HG02571 (cell line): ENCODE measurements at regions not wholly inside any gene's neighbourhood (a gene's known extent, or its start where the extent isn't known, plus 50 kb on each side); places are given as distances from the start of the nearest gene placed in this dataset.
"Not testable (repeated sequence)": the region's sequence is repeated elsewhere in the genome, so short reads cannot be mapped to it uniquely, and the experiment has no call there.

Source experiments
- ATAC-seq: cut with Tn5 transposase; IDR thresholded peaks from one replicate; pipeline ENCODE4 v1.9.1; 2021; ENCODE audit warnings: mild to moderate bottlenecking, moderate library complexity; ENCODE audit not compliant: unreplicated experiment

DNA sequence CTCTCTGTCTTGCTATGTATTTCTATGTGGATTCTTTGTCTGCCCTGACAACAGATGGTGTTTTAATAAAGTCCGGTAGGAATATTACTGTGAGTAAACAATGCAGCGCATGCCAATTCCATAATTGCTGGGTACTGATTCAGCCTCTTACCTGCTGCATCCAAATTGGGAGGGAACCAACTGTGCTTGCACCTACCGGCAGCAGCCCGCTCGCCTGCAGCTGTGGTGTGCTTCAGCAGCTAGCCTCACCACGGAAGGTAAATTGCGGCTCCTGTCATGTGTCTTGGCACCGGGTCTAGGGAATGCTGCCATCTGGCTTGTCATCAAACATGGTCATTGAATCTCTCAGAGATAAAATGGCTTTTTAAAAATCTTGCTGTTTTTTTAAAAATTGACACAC lies 704.8 kb upstream of the SLC35B3 start:
- no peak for ATAC-seq

DNA sequence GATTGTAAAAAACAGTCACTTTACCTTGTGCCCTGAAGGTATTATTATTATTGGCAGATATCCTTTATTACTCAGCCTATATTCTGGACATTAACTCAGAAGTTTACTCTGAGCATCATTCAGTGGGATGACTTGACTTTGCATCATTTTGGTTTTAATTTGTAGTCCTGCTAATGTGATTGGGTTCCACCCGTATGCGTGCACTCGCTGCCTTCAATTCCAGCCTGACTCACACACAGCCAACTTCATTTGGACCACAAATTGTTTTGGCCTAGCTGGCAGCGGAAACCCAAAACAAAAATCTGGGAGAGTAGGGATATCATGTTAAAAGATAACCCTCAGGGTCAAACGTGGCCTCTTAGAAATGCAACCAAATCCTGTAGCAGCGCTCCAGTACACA lies 704.4 kb upstream of the SLC35B3 start:
- no peak for ATAC-seq

DNA sequence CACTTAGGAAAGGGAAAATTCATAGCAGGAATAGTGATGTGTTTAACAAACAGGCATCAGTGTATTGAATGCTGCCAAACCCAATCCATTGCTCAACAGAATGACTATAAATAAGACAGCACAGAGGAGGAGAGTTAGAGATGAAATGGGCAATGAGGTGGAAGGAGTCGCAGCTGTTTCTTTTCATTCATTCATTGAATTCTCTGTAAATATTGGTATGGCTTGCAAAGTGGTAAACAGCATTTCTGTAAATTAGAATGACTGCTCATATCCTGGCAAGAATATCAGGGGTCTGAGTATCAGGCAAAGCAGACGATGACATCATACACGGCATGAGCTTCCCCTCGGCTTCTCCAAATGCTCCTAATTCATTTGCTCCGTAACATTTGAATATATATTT lies 703.6 kb upstream of the SLC35B3 start:
- ATAC-seq, result no peak

DNA sequence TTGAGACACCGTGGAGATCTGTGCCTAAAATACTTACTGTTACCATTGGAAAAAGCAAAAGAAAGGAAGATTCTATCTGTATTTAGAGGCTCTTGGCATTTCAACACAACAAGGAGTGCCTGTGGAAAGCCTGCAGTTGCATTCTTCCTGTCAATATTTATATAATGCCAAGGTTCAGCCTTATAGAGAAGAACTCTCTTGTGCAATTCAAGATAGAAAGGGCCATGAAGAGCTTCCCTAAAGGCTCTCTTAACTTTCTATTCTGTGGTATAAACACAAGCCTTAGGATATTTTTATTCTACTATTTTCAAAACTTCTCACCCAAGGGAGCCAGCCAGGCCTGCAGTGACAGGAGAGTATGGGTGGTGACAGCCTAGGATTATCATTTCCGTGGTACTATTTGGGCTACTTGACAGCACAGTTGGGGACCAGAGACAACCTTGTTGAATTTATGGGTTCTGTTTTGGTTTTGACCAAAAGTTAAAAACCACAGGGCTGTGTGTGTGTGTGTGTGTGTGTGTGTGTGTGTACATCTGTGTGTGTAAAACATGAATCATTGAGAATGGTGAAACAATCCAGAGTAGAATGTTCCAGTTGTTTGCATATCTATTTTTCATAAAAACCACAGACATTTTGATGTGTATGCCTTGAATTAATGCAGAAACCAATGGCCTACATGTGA lies 700.9 kb upstream of the SLC35B3 start:
- no peak for ATAC-seq

DNA sequence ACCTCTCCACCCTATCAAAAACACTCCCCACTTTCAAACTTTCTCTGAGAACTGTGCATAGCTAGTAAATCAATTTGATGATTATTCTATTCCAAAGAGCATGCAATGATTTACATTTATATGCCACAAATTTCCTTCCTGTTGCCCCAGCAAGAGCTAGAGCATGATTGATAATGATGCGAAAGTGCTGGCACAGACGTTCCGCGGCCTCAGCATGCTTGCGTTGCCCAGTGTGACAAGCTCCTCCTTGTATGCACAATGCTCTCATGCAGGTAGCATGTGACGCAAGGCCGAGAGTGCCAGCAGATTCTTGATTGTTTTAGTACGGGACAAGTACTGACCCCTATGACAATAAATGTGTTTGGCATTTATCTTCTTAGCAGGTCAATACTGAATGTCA lies 696.3 kb upstream of the SLC35B3 start:
- no peak for ATAC-seq

DNA sequence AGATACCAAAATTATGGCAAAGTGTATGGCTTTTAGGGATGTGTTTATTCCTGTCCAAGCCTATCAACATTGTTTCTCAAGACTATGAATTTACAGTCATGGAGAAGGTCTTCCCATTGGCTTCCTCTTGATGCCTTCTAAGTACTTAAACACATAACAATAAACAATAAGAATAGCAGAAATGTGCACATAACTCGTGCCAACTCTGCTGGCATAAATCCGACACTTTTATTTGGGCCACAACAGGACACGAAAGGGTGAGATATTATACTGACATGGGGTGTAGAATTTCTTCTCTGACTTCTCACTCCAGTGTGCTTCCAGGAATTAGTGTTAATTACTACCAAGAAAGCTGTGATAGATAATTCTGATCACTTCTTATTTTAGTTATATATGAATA lies 695.9 kb upstream of the SLC35B3 start:
- ATAC-seq, result no peak

DNA sequence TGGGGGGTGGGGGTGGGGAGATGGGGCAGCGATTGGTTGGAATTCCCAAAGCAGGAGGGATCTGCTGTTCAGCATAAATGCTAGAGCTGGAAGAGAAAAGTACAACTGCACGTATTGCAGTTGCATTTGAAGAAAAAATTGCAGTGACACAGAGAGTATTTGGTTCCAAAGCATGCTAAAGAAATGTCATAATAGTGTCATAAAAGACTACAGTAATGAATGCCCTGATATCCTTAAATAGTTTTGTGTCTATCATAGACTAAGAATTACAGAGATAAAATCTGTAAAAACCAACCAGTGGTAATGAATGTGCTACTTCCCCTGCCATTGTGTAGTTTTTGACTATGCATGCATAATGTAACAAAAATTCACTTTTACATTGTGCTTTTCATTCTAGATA lies 693.6 kb upstream of the SLC35B3 start:
- ATAC-seq, result no peak

DNA sequence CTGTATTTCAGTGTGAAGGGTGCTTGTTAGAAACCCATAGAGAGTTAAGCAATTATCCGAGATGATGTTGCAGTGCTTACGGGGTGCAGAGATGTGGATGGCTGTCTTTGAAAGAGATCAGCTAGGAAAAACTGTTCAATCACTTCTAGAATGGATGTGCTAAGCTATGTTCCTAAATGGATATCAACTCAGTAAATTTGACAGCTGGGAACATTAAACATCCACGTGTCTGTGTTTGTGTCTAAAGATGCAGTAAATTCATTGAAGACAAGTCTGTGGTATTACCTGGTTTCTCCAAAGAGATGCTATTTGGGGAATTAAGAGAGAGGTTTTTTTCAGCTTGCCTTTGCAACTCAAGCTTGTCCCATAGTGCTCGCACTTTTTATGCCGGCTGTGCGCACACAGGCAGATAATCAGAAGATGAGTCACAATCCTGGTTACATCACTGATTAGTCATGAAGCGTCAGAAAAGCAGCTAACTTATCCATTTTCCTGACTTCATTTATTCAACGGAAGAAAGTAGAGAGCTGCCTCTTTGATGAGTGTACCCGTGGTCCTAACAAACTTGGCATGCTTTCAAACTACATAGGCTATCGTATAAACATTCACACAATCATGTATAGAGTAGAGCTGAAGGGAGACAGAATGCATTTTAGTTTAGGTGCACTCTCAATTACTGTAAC lies 691.7 kb upstream of the SLC35B3 start:
- ATAC-seq, result no peak

DNA sequence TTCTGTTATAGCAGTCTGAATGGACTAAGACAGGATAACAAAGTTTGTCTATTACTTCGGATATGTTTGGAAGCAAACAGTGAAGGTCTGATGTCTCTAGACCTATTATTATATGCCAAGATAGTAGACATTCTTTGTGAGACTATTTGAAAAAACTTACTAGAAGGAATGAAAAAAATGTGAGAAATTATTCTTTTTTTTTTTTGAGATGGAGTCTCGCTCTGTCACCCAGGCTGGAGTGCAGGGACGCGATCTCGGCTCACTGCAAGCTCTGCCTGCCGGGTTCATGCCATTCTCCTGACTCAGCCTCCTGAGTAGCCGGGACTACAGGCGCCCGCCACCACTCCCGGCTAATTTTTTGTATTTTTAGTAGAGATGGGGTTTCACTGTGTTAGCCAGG lies 690.7 kb upstream of the SLC35B3 start:
- not testable (repeated sequence) for ATAC-seq

DNA sequence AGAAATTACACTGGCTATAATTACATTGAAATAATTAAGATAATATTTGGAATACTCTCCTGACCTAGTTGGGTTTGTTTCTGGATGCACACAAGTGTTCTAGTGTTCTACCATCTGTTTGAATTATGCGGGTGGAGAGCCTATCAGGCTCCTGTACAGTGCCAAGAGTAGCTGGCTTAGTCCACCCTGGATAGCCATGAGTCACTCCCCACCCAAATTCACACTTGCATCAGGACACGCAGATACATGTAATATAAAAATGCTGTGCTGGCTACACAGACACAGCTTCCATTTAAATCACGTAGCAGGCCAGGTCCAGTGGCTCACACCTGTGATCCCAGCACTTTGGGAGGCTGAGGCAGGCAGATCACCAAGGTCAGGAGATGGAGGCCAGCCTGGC lies 686.2 kb upstream of the SLC35B3 start:
- ATAC-seq, result no peak

DNA sequence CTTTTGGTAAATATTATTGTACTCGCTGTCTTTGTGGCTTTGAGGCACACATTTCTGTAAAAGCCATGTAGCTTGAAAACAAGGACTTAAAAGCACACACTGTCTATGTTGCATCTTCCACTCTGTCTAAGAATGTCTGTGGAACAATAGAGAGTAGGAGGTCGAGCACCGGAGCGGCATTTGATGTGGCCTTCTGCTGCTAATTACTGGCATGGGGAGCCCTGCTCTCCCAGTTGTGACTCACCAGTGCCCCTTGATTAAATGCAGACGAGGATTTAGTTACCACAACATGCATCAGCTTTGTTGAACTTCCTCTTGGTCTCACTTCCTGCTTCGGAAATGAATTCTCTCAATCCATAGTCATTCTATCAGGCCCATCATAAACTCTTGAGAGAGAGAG lies 680.7 kb upstream of the SLC35B3 start:
- no peak for ATAC-seq

DNA sequence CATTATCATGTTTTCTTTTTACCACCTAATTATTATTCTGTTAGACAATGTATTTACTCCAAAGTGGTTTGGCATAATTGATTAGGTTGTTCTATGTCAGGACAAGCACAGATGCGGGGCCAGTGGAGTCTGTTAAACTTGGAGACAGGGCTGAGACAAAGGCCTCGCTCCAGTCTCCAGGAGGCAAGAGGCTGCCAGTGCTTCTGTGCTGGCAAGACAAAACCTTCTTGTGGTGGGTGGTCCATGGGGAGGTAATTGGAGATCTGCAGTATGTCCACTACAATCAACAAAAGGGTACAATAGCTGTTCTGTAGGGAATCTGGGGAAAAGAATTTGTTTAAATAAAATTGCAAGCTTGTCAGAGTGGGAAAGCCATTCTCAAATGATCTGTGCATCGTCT lies 677.2 kb upstream of the SLC35B3 start:
- no peak for ATAC-seq

DNA sequence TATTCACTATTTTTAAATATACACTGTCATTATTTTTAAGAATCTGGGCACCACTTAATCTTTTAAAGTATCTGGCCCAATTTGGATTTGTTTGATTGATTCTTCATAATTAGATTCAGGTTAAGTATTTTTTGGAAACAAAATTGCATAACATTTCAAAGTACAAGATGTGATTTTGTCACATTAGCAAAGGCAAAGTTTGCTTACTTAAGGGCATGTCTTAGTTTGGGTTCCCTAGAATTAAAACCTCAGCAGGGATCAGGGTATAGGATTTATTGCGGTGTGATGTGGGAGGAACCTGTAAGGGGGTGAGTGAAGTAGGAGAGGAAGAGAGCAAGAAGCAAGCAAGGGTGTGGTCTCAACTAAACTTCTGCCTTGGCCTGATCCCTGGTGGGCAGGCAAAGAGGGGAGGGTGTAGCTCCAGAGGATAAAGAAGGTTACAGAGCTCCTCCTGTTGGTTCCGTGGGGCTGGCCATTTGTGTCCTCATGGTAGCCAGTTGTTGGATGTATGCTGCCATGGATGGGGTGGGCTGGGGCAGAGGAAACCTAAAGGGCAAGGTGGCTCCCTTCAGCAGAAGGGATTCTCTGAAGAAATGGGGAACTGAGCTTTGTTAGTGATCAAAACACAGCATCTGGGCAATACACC lies 668.7 kb upstream of the SLC35B3 start:
- ATAC-seq, result no peak

DNA sequence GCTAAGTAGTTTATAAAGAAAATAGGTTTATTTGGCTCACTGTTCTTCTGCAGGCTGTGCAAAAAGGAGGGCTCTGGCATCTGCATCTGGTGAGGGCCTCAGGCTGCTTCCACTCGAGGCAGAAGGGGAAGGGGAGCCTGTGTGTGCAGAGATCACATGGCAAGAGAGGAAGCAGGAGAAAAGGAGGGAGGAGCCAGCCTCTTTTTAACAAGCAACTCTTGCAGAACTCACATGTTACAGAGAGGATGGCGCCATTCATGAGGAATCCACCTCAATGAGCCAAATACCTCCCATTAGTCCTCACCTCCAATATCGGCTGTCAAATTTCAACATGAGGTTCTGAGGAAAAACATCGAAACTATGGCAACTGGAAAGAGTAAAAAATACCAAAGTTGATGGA lies 666.6 kb upstream of the SLC35B3 start:
- ATAC-seq, result no peak

DNA sequence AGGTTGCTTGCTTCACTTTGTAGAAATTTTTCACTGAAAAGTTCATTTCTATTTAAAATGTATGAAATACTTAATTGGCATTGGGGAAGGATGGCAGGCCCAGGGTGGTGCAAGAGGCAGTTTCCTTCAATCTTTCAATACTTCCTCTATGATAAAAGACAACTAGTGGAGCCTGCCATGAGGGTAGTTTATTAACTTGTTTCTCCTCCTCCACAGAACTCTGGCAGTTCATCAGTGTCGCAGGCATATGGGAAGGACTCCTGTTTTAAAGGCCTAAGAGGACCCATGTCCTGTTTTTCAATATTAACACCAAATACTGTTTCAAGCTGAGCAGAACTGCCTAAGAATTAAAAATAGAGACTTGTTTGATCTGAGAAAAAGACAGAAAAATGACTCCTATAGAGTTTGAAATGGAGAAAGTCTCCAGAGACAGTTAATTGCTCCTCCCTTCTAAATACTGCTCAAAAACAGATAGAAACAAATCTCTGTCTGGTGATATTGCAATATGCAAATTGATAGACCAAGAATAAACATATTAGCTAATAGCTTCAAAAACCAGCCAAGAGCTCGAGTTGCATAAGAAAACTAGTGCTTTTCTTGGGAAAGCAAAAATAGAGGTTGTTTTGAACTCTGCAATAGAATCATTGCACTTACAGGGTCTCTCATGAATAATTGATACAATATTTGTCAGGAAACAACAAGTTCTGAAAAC lies 665.7 kb upstream of the SLC35B3 start:
- ATAC-seq, result no peak

DNA sequence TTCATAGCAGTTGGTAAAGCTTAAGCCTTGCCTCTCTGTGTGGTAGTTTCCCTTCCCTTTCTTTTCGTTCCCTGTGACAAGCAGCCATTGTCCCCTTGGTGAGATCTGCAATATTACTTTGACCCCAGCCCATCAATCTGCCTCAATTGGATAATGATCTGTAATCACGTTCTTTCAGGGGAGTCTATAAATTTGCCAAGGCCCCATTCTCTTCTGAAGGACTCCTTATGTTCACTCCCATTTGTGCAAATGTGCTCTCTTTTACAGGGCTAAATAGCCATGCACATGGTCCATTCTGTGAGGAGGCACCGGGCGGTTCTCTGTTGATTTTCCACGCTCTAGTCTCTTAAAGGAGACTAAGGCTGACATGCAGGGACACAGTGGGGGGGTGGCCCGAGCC lies 660.4 kb upstream of the SLC35B3 start:
- no peak for ATAC-seq

DNA sequence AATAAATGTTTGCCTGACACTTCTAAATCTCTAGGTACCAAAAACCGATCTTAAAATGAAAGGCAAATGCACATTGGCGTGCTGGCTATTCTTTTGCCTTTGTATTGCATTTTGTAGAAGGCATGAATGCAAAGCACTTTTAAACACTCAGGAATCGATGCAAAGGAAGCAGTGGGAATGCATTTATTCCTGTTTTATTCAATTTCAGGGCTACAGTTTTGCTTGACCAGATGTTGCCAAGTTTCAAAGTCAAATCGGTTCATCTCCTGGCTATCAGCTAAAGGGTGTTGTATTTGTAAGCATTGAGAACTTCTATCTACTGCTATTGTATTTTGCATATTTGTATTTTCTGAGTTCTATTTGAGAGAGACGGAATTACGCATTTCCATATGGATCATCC lies 659.8 kb upstream of the SLC35B3 start:
- ATAC-seq, result no peak

DNA sequence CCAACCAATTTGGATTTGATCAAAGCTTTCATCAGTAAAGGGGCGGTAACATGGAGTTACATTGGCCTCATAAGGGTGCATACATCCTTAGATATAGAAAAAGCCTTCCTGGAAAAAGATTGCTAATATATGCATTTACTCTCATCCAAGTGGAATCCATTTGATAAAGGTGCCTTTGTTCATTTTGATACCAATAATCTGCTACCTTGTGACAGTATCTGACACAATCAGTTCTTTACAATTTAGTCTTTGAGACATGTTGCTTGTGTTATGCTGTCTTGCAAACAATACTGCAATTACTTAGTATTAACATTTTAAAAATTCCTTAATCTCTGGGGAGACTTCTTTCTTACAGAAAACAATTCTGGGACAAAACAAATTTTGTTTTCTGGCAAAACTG lies 654.4 kb upstream of the SLC35B3 start:
- no peak for ATAC-seq

DNA sequence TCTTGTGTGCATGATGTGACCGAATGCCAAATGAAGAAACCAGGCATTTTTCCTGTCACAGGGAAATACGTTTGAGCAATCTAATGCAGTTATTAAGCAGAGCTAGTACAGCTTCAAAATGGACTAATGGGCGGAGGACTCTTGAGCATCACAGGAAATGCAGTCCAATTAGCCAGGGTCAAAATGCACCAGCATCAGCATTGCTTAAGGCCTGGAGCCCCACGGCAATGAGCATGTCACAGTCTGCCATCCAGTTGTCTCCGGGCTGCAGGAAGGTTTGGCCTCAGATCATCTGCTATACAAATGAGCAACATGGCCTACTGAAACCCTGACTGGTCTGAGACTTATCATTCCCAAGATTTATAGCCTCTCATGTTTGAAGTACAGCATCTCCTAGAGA lies 652.1 kb upstream of the SLC35B3 start:
- no peak for ATAC-seq

DNA sequence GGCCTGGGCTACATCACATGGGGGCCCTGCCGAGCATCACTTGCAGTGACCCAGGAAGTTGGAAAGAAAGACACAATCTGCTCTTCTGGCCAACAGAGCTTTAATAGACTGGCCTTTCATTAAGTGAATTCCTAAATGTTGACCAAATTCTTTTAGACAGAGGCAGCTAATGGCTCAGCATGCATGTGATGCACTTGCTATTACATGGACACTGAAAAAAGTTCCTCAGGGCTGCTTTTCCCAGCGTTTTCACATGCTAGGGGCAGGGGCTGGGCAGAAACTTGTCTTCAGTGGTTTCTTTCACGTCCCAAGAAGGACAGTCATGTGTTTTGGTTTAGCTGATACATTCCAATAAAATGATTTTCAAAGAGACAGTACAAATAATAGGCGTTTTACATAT lies 651.0 kb upstream of the SLC35B3 start:
- no peak for ATAC-seq

DNA sequence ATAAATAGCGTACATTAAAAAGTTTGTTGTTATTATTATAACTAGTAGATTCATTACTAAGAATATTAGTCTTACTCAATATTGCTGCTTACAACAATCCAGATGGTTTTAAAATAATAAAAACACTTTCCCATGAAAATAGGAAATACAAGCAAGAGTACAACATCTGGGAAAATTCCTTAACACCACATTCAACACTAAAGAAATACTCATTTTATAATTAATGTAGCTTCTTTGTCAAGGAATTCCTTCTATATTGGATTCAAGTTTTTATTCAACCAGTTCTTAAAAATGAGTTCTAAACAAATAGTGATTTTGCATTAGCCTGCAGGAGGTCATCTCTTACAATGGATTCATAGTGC lies 650.3 kb upstream of the SLC35B3 start:
- no peak for ATAC-seq
